HG02943 (cell line): ENCODE measurements at regions not wholly inside any gene's neighbourhood (a gene's known extent, or its start where the extent isn't known, plus 50 kb on each side); places are given as distances from the start of the nearest gene placed in this dataset.

Source experiments
- ATAC-seq: cut with Tn5 transposase; IDR thresholded peaks from one replicate; pipeline ENCODE4 v1.9.1; 2021; ENCODE audit warnings: mild to moderate bottlenecking, low read depth, moderate library complexity; ENCODE audit not compliant: unreplicated experiment

DNA sequence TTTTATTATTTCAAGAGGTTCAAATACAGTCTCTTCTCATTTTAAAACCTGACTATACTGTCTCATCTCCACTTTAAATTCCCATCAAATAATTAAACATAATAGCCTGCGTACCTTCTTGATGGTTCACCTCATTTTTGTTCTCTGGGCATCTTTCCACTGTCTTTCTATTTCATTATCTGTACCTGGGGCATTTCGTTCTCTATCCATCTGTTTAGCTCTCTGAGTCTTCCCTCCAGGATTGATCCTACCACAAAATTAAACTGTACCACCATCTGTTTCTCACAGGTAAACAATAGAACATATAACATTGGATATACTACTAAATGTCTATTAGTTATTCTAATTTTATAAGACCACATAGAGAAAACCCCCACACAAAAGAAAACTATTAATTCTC, 1331.4 kb downstream of the NSUN3 start:
- no peak for ATAC-seq

DNA sequence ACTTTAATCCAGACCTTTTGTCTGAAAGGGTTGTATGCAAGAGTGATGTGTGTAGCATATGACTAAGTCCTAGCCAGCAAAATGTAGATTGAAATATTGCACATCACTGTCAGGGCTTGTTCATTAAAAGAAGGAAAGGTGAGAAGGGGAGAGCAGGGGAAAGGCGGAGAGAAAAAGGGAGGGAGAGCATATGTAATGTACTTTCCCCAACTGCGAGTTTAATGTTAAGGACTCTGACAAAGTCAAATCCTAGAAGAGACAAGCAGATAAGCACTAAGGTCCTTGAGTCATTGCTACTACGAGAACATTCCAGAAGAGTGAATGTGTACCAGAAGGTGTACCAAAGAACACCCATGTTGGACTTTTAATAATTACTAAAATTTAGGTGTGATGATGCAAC, 1336.7 kb downstream of the NSUN3 start:
- no peak for ATAC-seq

DNA sequence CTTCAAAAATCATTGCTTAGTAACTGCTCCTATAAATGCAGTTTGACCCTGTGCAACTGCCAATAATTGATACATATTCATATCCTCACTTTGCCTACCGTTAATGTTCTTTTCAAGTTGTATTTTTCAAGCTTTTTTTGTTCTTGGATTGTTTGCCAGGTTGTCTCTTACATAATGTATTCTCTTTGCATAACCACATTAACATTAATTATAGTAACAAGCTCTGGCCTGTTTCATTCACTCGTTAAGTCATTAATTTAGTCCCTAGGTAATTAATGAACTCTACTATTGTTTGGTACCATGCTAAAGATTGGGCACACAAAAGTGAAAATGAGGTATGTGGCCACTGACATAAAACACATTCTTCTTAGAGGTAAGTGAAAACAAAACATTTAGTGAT, 1338.8 kb downstream of the NSUN3 start:
- ATAC-seq, result no peak

DNA sequence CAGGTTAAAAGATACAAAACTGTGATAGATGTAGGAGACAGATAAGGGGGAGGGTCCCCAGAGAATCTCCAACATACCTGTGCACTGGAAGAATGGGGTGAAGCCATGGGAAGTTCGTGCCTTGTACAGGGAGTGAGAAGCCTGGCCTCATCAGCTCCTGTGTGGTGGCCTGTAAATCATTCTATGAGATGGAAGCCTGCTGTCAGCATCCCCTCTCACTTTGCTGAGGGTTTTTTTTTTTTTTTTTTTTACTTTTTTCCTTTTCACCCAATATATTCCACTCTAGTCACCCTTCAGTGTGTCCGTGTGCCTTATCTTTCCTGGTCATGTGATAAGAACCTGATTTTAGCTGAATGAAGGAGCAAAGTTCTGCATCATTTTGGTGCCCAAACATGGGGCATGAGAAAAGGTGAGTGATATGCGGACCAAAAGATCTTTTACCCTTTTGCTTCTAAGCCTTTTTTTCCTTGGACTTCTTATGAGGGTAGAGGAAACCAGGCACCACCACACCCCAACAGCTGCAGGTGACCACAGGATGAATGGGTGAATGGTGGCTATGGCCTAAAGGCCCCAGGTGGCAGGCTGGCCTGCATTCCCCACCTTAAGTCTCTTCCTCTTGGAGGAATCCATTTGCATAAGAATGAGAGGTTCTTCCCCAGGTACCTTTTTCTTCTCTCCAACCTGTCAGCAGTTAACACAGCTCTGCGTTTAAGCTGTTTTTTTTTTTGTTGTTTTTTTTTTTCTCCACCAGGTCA, 1345.0 kb downstream of the NSUN3 start:
- no peak for ATAC-seq

GRCh38 chr3:95408464-95408862, 1345.6 kb downstream of the NSUN3 start:
- no peak for ATAC-seq

DNA sequence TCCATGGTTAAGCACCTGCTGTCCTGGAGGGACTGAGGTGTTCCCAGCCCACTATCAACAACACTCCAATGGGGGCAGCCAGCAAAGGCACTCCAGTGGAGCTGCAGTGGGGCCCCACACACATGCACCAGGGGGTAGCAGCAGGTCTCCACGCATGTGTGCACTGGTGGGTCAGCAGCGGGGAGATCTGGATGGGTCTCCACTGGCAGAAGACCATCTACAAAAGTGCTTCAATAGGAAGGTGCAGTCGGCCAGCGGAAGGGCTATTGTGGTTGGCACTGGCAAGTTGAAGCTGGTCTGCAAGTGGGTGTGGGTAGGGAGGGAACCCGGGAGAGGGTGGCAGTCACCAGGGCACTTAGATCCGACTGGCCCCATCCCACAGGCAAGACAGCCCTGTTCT, 1355.4 kb downstream of the NSUN3 start:
- no peak for ATAC-seq

- no peak for ATAC-seq
Measured at GRCh38 chr3:95424279-95424678, 1361.4 kb downstream of the NSUN3 start.

- no peak for ATAC-seq
Measured at GRCh38 chr3:95434491-95434890, 1371.6 kb downstream of the NSUN3 start.

- no peak for ATAC-seq
Measured at GRCh38 chr3:95437409-95437808, 1374.5 kb downstream of the NSUN3 start.

DNA sequence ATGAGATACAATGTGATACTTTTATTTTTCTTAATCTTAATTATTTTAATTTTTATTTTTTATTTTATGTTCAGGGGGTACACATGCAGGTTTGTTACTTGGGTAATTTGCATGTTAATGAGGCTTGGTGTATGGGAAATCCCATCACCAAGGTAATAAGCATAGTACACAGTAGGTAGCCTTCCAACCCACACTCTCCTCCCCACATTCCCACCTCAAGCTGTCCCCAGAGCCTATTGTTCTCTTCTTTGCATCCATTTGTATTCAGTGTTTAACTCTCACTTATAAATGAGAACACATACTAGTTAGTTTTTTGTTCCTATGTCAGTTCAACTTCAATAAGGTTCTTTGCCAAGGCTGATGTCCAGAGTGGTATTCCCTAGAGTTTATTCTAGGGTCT, 1375.4 kb downstream of the NSUN3 start:
- ATAC-seq, result no peak

- no peak for ATAC-seq
Measured at GRCh38 chr3:95442766-95443165, 1371.6 kb upstream of the EPHA6 start.

- ATAC-seq, result no peak
Measured at GRCh38 chr3:95449841-95450240, 1364.6 kb upstream of the EPHA6 start.

DNA sequence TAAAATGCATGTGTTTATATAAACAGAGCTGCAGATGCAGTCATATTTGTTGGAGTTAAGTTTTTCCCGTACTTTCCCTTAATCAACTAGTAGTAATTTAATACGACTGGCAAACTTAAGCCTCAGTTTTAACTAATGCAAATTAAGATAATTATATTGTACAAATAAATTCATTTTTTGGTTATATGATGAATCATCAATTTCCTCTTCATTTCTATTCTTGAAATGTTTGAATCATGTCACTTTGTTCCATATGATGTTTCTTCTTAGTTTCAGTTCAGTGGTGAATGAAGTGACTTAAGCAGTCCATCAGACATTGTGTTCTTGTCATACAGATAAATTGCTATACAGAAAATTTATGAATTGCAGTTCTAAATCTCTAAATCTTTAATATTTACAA, 1361.2 kb upstream of the EPHA6 start:
- ATAC-seq, result no peak

- ATAC-seq, result no peak
Measured at GRCh38 chr3:95456835-95457234, 1357.6 kb upstream of the EPHA6 start.

DNA sequence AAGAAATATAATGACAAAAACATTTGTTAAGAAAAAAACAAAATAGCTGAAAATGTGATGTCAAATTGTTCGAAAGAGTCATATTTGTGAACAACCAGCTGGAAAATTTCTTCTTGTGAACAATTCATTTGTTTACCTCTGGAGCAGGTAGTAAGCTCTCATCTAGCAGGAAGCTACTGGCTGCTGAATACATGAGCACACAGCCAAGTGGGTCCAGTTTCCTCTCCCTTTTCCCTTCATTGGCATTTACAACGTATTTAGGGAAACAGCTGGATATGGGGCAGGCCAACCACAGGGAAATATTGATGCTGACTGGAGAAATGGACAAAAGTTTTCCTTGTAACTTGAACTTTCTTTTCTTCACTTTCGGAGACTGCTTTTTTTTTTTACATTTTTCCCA, 1354.7 kb upstream of the EPHA6 start:
- ATAC-seq, result no peak

DNA sequence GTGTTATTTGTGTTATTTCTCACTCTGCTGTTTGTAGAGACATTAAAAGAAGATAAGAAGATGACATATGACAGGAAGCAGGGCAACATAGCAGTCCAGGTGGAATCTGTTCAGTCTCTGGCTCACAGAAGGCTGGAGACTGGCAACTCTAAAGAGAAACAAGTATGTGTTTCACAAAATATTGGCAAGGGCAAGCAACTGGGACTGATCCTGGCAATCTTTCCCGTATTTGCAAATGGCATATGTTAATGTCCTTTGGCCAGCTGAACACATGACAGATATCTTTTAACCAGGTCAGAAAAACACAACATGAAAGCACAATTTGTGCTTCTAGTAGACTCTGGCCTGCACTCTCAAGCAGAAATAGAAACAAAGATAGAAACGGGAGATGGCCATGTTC, 1354.1 kb upstream of the EPHA6 start:
- no peak for ATAC-seq

DNA sequence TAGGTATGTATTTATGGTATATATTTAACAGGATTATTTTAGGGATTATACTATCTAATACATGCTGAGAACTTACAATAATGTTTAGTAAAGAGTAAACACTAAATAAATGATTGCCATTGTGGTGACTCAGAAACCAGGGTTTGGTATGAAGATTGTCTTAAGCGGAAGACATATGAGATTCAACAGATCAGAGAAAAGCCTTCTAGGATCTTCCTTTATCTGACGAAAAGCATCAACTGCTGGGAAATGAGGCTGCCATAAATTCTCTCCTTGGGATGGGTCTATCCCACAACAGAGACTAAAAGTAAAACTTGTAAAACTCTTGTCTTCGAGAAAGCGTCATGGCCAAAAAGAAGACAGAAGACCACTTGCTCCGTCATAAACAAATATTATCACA, 1352.2 kb upstream of the EPHA6 start:
- ATAC-seq, result no peak

DNA sequence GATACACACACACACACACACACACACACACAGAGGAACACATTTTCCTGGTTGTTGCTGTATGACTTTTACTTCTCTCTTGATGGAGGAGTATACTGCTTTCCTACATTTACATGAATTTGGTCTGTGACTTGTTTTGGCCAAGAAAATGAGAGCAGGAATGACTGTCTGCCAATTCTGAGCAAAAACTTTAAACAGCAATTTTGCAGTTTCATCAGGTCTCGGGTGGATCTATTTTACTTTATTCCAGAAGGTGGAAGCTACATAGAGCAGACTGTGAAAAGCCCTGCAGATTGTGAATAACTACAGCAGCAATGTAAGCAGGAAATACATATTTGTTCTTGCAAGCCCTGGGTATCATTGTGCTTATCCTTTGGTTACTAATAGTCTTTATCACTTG, 1350.0 kb upstream of the EPHA6 start:
- no peak for ATAC-seq

DNA sequence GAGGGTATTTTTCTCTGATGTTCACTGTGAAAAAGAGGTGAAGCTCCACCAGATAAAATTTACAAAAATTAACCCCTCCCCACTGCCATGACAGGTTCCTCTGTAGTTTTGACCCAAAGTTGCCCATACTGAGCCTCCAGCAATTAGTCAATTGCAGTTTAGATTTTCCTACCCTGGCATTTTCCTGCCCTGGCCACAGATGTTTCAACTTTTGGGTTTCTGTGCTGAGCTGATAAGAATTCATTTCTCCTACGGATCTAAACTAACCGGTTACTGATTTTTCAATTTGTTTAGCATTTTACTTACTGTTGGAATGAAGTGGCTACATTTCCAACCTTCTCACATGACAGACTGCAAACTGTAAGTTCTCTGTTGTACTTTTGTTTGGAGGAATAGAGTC, 1346.1 kb upstream of the EPHA6 start:
- ATAC-seq, result no peak

- ATAC-seq, result no peak
Measured at GRCh38 chr3:95474338-95474737, 1340.1 kb upstream of the EPHA6 start.

DNA sequence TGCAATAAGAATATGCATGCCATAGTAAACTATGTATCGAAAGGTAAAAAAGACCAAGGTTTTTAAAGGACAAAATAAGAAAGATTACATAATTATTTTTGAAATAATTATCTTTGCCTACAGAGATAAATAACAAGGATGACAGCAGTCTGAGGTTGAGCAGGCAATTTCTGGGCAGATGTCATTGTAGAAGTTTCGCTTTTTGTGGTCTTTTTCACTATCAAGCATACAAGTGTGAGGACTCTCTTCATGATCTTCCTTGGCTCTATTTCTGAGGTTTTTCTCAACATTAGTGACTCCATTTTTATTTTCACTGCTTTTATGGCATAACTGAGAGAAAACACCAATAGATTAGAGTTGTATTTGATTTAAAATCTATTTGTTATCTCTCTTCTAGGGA, 1337.9 kb upstream of the EPHA6 start:
- ATAC-seq, result no peak

- ATAC-seq, result no peak
Measured at GRCh38 chr3:95506174-95506573, 1308.2 kb upstream of the EPHA6 start.

DNA sequence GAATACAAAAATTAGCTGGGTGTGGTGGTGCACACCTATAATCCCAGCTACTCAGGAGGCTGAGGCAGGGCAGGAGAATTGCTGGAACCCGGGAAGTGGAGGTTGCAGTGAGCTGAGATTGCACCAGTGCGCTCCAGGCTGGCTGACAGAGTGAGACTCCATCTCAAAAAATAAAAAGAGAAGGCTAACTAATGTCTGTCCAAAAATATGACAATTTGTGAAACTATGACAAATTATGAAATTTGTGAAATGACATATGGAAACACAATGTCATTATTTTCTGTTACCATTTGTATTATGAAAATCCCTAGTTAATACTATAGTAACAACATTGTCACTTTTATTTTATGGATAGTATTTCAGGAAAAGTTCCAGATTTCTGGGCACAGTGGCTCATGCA, 1306.3 kb upstream of the EPHA6 start:
- ATAC-seq, result no peak
